Keratinocyte (primary cell): ENCODE measurements at regions not wholly inside any gene's neighbourhood (a gene's known extent, or its start where the extent isn't known, plus 50 kb on each side); places are given as distances from the start of the nearest gene placed in this dataset.

Experiments used
- EZH2 ChIP-seq: IDR thresholded peaks from one replicate; pipeline ENCODE4 v1.6.1; 2012; ENCODE audit warnings: inconsistent platforms, mild to moderate bottlenecking, low read length, moderate library complexity
- TF ChIP-seq, protein P1 (sequence below), 3 experiments: IDR thresholded peaks in 1 of 3; conservative IDR thresholded peaks in 1 of 3; optimal IDR thresholded peaks in 1 of 3; 2 replicates in 2 of 3; 3 replicates in 1 of 3; pipeline versions ENCODE3 to v1.5.1; 2011; ENCODE audit warnings: low read length in 3 of 3, mild to moderate bottlenecking in 3 of 3, moderate library complexity in 2 of 3, control low read depth in 1 of 3, inconsistent platforms in 1 of 3; ENCODE audit not compliant: insufficient read depth in 2 of 3; ENCODE audit errors: extremely low read depth in 1 of 3

GRCh38 chr12:92341065-92341668, 195.5 kb upstream of the BTG1 start:
- no peak for TF ChIP-seq EZH2
- TF ChIP-seq, protein P1, sequence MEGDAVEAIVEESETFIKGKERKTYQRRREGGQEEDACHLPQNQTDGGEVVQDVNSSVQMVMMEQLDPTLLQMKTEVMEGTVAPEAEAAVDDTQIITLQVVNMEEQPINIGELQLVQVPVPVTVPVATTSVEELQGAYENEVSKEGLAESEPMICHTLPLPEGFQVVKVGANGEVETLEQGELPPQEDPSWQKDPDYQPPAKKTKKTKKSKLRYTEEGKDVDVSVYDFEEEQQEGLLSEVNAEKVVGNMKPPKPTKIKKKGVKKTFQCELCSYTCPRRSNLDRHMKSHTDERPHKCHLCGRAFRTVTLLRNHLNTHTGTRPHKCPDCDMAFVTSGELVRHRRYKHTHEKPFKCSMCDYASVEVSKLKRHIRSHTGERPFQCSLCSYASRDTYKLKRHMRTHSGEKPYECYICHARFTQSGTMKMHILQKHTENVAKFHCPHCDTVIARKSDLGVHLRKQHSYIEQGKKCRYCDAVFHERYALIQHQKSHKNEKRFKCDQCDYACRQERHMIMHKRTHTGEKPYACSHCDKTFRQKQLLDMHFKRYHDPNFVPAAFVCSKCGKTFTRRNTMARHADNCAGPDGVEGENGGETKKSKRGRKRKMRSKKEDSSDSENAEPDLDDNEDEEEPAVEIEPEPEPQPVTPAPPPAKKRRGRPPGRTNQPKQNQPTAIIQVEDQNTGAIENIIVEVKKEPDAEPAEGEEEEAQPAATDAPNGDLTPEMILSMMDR (optimal IDR thresholded peaks at IDR 0.05 in 1 of 3, IDR thresholded peaks at IDR 0.05 in 1 of 3, conservative IDR thresholded peaks at IDR 0.05 in 1 of 3; ENCODE audit: extremely low read depth in 1 of 3, insufficient read depth in 2 of 3, low read length in 3 of 3), result no peak
